ENCODE measurements at regions not wholly inside any gene's neighbourhood (a gene's known extent, or its start where the extent isn't known, plus 50 kb on each side); places are given as distances from the start of the nearest gene placed in this dataset.

- no peak for TF ChIP-seq CREB5 (CRISPR knock-in tag; IDR thresholded peaks at IDR 0.05; ENCODE audit: low read depth)
- TF ChIP-seq PATZ1 (CRISPR knock-in tag; IDR thresholded peaks at IDR 0.05; ENCODE audit: borderline replicate concordance): no peak
- no peak for TF ChIP-seq PPARA (CRISPR knock-in tag; IDR thresholded peaks at IDR 0.05; ENCODE audit: borderline replicate concordance)
- TF ChIP-seq TOX (CRISPR knock-in tag; IDR thresholded peaks at IDR 0.05; ENCODE audit: borderline replicate concordance): no peak
- no peak for TF ChIP-seq ARNTL (CRISPR knock-in tag; IDR thresholded peaks at IDR 0.05; ENCODE audit: borderline replicate concordance, low read depth)
- TF ChIP-seq ZFP3 (CRISPR knock-in tag; IDR thresholded peaks at IDR 0.05): no peak
- no peak for TF ChIP-seq CSDC2 (CRISPR knock-in tag; IDR thresholded peaks at IDR 0.05)
Measured at GRCh38 chr4:54367059-54367458, 138.0 kb downstream of the PDGFRA start.

Measured in SK-N-SH treated with all-trans-retinoic acid at 6 μM for 48 hours (cell line).